ENCODE measurements at regions not wholly inside any gene's neighbourhood (a gene's known extent, or its start where the extent isn't known, plus 50 kb on each side); places are given as distances from the start of the nearest gene placed in this dataset.

DNA sequence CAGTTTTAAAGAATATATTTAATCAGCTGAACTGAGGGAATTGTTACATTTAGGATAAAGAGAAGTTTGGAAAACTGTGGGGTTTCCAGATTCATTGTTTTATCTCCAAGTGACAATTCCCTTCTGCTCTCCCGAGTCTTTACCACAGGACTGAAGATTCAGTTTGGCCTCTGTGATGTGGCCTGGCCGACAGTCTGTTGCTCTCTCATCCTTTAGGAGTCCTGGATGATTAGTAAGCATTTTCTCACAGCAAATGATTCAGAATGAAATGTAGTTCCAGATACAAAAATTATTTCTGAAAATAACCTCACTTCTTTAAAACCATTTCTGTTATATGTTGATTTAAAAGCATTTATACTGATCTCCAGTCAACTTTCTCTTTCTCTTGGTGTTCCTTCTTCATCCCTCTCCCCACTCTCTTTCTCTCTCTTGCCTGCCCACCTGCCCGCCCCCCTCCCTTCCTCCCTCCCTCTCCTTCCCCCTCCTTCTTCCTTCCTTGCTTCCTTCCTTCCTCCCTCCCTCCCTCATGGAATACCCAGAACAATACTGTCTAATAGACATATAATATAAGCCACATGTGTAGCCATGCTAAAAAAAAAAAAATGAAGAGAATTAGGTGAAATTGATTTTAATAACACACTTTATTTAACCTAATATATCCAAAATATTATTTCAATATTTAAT, 254.9 kb downstream of the PRL start:
- no peak for DNase-seq

GRCh38 chr6:22042706-22043105, 254.1 kb downstream of the PRL start:
- no peak for DNase-seq

GRCh38 chr6:22043284-22043962, 253.4 kb downstream of the PRL start:
- DNase-seq, result no peak

- DNase-seq, result no peak
Observed at GRCh38 chr6:22045261-22045912, 251.4 kb downstream of the PRL start.

DNA sequence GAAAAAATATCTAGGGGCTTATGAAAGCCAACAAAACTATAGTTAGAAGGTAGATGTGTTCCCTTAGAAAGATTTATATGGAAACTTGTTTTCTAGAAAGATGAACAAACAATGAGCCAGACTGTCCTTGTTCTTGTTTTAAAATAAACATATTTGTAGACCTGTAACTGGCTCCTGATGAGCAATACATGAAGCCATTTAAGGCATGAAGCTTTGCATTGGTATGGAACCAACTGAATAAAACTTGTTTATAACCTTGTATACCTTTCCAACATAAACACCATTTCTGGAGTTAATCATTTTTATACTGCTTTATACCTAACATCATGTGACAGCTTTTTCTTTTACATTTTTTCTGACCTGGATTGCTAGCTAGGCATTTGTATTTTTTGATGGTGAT, 247.8 kb downstream of the PRL start:
- no peak for DNase-seq

DNA sequence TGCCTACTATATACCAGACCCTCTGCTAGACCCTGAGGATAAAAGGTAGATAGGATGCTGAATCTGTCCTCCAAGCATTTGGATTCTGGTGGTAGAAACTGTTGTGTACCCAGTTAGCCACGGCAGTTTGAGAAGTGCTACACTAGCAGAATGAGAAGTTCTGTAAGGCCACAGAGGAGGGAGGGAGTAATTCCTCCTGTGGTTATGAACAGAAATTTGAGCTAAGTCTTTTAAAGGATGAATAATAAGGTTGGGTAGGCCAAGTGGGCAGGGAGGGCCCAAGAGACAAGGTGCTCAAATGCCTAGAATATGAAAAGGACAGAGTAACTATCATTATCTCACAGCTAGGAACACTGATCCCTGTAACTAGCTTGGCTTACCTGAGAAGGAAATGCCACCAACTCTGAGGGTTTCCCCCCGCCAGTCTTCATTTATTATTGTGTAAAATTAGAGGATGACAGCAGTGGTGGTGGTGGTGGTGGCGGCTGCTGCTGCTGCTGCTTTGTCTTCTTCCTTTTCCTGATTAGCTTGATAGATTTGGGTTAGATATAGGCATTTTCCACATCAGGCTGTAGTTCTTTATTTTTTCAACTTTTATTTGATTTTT, 243.3 kb downstream of the PRL start:
- DNase-seq, result no peak

DNA sequence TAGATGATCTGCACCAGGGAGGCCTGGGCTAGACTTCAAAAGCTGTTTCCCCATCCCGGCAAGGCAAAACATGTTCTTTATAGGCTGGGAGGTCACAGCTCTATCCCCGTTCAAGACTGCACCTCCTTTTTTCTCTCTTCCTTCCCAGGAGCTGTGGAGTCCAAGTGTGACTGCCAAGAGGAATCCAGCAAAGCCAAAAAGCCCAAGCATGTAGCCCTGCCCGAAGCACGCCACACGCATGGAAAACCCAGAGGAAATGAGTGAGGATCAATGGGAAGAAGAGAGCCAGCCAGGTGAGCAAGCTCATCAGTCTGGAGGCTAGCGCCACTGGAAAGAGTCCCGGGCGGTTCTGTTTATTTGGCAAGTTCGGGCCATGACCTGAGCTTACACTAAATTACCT, 240.4 kb downstream of the PRL start:
- no peak for DNase-seq

- DNase-seq, result no peak
Observed at GRCh38 chr6:22057962-22058361, 238.9 kb downstream of the PRL start.

GRCh38 chr6:22059126-22059525, 237.7 kb downstream of the PRL start:
- DNase-seq, result no peak

DNA sequence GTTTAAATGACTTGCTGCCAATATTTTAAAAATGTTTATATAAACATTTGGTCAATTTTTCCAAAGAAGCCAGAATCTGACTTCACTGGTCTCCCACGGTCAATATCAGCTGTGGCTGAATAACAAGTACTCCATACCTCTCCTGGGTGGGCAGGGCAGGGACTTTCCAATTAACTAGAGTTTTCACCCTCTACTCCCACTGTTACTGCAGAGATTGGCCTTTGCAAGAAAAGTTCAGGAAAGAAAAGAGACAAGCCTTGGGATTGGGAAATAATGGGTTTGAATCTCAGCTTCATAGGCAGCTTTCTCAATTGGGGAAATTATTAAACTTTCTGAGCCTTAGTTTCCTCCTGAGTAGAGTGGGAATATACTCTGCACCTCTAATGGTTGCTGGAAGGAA, 236.9 kb downstream of the PRL start:
- no peak for DNase-seq

GRCh38 chr6:22062807-22063408, 233.9 kb downstream of the PRL start:
- peak; percentile 56 for DNase-seq

DNA sequence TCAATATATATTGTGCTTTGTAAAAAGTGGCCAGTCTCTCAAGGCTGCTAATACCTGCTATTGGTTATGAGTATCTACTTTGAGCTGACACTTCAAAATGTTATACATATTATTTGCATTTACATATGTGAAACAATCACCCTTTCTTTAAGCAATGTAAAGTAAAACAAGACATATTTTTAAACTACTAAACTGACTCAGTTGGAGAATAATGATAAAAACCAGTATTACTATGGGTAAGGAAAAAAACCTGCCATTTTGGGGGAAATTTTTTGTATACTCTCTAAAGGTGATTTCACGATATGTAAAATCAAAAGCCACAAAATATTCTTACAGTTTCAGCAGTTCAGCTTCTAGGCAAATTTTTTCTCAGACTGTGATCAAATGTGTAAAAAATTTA, 232.3 kb downstream of the PRL start:
- DNase-seq, result no peak

DNA sequence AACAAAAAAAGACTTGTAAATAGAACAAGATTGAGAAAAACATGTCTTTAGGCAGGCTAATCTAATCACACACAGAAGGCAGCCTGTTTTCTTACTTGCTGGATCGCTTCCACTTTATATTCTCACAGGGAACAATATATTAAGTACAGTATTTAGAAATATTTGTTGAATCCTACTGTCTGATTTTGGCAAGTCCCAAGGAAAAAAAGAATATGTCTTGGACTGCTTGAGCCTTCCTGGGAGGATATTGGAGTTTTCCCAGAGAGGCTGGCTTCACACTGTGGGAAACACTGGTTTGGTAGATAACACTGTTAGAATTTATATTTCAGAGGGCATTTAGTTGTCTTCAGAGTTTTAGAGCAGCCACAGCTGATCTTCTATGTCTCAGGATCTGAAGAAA, 229.7 kb downstream of the PRL start:
- no peak for DNase-seq

DNA sequence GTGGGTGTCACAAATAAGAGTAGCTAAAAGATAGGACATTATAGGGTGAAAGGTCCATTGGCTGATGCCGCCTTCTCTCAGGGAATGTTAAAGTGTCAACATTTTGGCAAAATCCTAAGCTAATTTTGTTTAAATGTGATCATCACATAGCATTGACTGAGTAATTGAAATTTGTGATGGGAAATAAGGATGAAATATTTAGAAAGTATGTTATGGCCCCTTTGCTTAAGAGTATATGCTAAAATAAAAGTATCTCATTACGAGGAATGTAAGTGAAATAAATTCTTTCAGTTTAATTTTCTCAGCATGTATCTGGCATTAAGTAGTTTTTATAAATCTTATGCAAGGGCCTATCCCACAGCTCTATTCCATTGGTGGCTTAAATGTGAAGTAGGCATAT, 229.2 kb downstream of the PRL start:
- DNase-seq, result no peak

DNA sequence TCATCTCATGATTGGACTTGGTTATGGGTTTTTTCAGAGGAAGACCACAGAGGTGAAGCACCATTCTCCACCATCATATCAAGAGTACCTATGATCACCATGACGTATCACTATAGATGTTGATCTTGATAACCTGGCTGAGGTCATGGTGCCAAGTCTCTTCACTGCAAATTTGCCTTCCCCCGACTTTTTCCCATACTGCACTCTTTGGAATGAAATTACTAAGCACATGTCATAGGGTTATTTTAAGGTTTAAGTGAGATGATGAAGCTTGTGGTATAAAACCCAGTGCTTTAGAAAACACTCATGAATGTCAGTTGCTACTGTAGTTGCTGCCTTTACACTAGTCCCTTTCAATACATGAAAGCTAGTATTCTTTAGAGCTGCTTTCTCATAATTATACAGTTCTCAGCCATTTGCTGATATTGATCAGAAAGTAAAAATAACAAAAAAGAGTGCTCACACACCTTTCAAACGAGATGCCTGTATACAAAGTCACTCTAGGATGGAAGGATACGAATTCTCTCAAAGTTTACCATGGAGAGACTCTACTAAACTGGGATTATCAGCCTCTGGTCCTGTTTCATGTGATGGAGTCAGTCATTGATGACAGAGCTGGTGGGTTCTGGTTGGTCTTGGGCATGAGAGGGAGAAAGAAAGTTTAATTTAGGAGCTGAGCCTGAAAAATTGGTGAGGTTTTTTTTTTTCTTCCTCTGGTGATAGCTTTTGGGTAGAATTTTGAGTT, 228.1 kb downstream of the PRL start:
- peak; percentile 23 for DNase-seq

DNA sequence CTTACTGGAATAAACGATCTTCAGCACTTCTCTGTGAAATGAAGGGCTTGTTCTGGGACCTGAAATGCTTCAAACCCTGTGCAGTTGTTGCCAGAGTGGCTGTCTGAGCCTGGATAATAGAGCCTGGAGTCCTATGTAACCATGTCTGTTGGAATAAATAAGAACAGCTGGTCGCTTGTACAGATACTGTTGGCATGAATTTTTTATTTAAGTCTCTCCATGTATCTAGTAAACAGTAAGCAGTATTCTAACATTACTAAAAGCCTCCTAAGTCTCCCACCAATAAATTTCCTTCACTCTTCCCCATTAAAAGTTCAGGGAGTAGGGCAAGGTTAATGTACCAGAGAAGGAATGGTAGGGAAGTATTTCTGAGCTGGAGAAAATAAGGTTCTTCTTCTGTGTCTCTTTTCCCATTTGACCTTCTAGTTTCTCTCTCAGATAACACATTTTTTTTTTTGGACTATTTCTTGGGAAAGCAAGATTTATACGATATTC, 227.5 kb downstream of the PRL start:
- DNase-seq, result no peak

DNA sequence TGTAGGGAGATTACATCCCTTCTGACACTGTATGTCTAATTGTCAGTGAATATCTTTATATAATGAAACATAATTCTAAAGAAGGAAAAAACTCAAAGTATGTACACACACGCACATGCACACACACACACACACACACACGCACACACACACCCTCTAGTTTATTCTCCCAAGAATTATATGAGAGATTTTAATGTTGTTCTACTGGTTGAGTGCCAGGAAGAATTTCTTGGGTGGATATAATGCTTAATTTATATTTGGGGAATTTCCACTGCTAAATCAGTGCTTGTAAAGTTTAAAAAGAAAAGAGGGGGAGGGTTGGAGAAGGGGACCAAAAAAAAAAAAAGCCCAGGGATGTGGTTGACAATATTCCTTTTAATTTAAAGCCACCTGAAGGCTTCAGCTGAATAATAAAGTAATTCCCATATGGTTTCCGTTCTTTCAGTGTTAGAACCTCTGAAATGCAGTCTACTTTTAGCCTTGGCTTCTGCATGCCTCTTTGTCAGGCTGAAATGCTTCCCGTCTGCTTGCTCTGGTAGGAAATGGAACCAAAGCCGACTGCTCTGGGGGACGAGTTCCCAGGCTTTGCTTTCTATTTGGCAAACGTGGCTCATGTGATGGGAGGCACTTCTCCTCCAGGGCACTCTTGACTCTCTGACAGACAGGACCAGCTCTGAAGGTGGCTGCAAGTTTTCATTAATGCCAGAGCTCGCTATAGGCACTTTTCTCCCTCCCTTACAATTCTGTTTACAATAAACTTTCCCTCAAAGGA, 225.4 kb downstream of the PRL start:
- DNase-seq, result no peak

DNA sequence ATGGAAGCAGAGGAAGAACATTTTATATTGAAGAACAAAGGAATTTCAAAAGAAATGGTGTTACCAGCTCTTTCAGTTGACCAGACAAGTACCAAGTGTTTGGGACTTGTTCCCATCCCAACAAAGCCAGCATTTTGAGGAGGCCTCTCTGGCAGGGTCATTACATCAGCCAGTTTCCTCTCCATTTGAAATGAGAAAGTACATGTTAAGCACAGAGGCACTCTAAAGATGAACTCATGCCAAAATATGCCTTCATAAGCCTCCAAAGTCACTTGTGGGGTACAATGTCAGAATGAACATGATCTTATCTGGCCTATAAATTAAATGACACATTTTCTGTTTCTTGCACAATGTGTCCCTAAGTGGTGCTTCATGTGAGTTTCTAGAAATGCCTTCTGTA, 223.9 kb downstream of the PRL start:
- DNase-seq, result no peak

DNA sequence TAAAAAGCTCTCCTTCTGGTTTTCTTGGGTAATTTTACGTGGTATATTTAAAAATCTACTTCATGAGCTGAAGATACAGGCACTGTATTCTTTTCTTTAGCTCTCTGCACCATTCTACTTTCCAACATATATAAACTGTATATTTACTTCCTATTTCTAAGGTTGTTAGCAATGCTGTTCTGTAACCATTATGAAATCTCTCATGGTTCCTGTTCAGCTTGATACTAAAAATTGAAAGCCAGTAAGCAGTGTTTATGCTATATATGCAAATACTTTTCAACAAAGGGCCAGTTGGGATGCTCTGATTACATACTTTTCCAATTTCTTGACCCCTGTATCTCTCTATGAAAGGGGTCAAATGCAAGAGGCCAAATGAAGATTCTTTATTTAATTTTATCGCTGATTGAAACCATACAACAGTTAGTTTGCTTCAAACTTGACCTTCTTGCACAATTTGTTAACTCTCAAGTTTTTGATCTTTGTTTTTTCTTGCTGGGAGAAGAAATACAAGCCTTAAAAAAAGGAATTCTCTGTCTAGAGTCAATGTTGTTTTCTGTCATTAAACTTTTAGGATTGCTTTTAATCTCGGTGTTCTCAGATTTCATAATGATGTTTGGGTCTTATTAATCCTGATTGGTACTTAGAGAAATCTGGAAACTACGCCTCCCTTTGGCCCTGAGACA, 223.2 kb downstream of the PRL start:
- no peak for DNase-seq

DNA sequence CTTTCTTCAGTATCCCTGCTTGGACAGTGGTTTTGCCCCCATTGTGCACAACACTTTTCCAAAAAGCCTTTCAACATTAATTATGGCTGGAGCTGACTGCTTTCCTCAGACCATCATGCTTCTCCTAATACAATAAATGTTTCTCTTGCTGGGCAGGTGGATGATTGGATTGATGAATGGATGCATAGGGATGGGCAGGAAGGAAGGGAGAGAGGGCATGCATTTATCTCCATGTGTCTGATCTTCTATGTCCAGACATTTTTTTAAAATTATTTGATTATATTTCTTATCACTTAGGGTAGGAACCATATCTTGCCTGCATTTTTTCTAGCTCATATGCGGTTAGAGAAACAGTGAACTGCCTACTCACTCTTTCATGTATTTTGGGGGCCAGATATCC, 218.5 kb downstream of the PRL start:
- no peak for DNase-seq
